T-helper 17 cell (primary cell): ENCODE measurements at regions not wholly inside any gene's neighbourhood (a gene's known extent, or its start where the extent isn't known, plus 50 kb on each side); places are given as distances from the start of the nearest gene placed in this dataset.
"Not testable (repeated sequence)": the region's sequence is repeated elsewhere in the genome, so short reads cannot be mapped to it uniquely, and the experiment has no call there.

Experiments
- ATAC-seq: fragments of 150-1000 bp; cut with Tn5 transposase; 2 replicates; pipeline ENCODE4 v1.10.0; 2021; ENCODE audit warnings: mild to moderate bottlenecking, moderate library complexity
- DNase-seq, 3 donors: peaks; one replicate each; pipeline versions ENCODE4 v3.0.0 to v3.0.0-alpha.2; 2020 to 2021
- H3K9me3 ChIP-seq: one replicate; pipeline ENCODE4 v1.7.0; 2013; ENCODE audit warnings: low read length, mild to moderate bottlenecking; ENCODE audit not compliant: control insufficient read depth, poor library complexity, severe bottlenecking
- H3K27ac Mint-ChIP-seq: one replicate; pipeline ENCODE4 v1.8.0; 2022; ENCODE audit warnings: mild to moderate bottlenecking, moderate library complexity, mixed read lengths
- H3K27me3 Mint-ChIP-seq: one replicate; pipeline ENCODE4 v1.8.0; 2022; ENCODE audit warnings: mixed read lengths
- H3K36me3 Mint-ChIP-seq: one replicate; pipeline ENCODE4 v1.8.0; 2022; ENCODE audit warnings: low read depth, mixed read lengths
- H3K4me1 Mint-ChIP-seq: one replicate; pipeline ENCODE4 v1.8.0; 2022; ENCODE audit warnings: mild to moderate bottlenecking, mixed read lengths
- H3K4me3 Mint-ChIP-seq: one replicate; pipeline ENCODE4 v1.8.0; 2022; ENCODE audit warnings: mild to moderate bottlenecking, moderate library complexity, mixed read lengths

- no peak overlapping the region for H3K27ac Mint-ChIP-seq
- no peaks in the 10 kb centered on the region for H3K9me3 ChIP-seq
- ATAC-seq, result no peak
- H3K27me3 Mint-ChIP-seq, result peaks cover 29% of the 10 kb centered on the region
- H3K4me1 Mint-ChIP-seq, result no peaks in the 10 kb centered on the region
- peaks cover 6% of the 10 kb centered on the region for H3K36me3 Mint-ChIP-seq
- no peak overlapping the region for H3K4me3 Mint-ChIP-seq
- DNase-seq, result no peak
Measured at GRCh38 chr13:30058429-30058828, 208.0 kb upstream of the UBL3 start.

GRCh38 chr13:30054546-30054945 is 204.1 kb upstream of the UBL3 start:
- DNase-seq, H3K4me3 Mint-ChIP-seq, H3K36me3 Mint-ChIP-seq, H3K27me3 Mint-ChIP-seq, ATAC-seq, H3K27ac Mint-ChIP-seq, H3K9me3 ChIP-seq, H3K4me1 Mint-ChIP-seq: not testable (repeated sequence)

- Mint-ChIP-seq H3K27ac (no peak overlapping the region), H3K27me3 (peaks cover 7% of the 10 kb centered on the region), H3K36me3 (peaks cover 6% of the 10 kb centered on the region), H3K4me3 (no peak overlapping the region), H3K4me1 (peaks cover 8% of the 10 kb centered on the region)
- no peak for ATAC-seq
- DNase-seq, result no peak
- H3K9me3 ChIP-seq, result no peaks in the 10 kb centered on the region
Measured at GRCh38 chr13:30053939-30054338, 203.5 kb upstream of the UBL3 start.

GRCh38 chr13:30052120-30052519 is 201.7 kb upstream of the UBL3 start:
- Mint-ChIP-seq H3K4me1 (peaks cover 17% of the 10 kb centered on the region), H3K27ac (peak overlapping the region; percentile 29), H3K36me3 (peaks cover 6% of the 10 kb centered on the region), H3K27me3 (peaks cover 7% of the 10 kb centered on the region), H3K4me3 (no peak overlapping the region)
- no peak for ATAC-seq
- H3K9me3 ChIP-seq, result no peaks in the 10 kb centered on the region
- DNase-seq, result no peak

- ATAC-seq, result no peak
- H3K27me3 Mint-ChIP-seq, result peaks cover 7% of the 10 kb centered on the region
- H3K4me3 Mint-ChIP-seq, result no peak overlapping the region
- peaks cover 20% of the 10 kb centered on the region for H3K4me1 Mint-ChIP-seq
- H3K9me3 ChIP-seq, result no peaks in the 10 kb centered on the region
- peaks cover 6% of the 10 kb centered on the region for H3K36me3 Mint-ChIP-seq
- DNase-seq, result no peak
- peak overlapping the region; percentile 29 for H3K27ac Mint-ChIP-seq
Measured at GRCh38 chr13:30051531-30052060, 201.2 kb upstream of the UBL3 start.

GRCh38 chr13:30049692-30050091 is 199.3 kb upstream of the UBL3 start:
- H3K27me3 Mint-ChIP-seq, result peaks cover 7% of the 10 kb centered on the region
- no peak for ATAC-seq
- peaks cover 22% of the 10 kb centered on the region for H3K4me1 Mint-ChIP-seq
- DNase-seq, result no peak
- H3K27ac Mint-ChIP-seq, result no peak overlapping the region
- peaks cover 6% of the 10 kb centered on the region for H3K36me3 Mint-ChIP-seq
- no peak overlapping the region for H3K4me3 Mint-ChIP-seq
- H3K9me3 ChIP-seq, result no peaks in the 10 kb centered on the region

- no peak for DNase-seq
- Mint-ChIP-seq H3K27ac (peak overlapping the region; percentile 43), H3K4me1 (peaks cover 20% of the 10 kb centered on the region), H3K36me3 (no peaks in the 10 kb centered on the region), H3K4me3 (no peak overlapping the region), H3K27me3 (peaks cover 4% of the 10 kb centered on the region)
- no peak for ATAC-seq
- no peaks in the 10 kb centered on the region for H3K9me3 ChIP-seq
Measured at GRCh38 chr13:30047154-30047874, 196.9 kb upstream of the UBL3 start.

- no peak for ATAC-seq
Measured at GRCh38 chr13:30045916-30046704, 195.7 kb upstream of the UBL3 start.

GRCh38 chr13:30044932-30045331 is 194.5 kb upstream of the UBL3 start:
- DNase-seq, result no peak
- Mint-ChIP-seq H3K4me3 (no peak overlapping the region), H3K36me3 (no peaks in the 10 kb centered on the region), H3K27me3 (peaks cover 17% of the 10 kb centered on the region), H3K27ac (no peak overlapping the region), H3K4me1 (peaks cover 15% of the 10 kb centered on the region)
- no peaks in the 10 kb centered on the region for H3K9me3 ChIP-seq
- ATAC-seq, result no peak

More at GRCh38 chr13:30045916-30046704, 195.7 kb upstream of the UBL3 start:
- Mint-ChIP-seq H3K27ac (no peak overlapping the region), H3K4me1 (peaks cover 15% of the 10 kb centered on the region), H3K4me3 (no peak overlapping the region), H3K36me3 (no peaks in the 10 kb centered on the region), H3K27me3 (peaks cover 5% of the 10 kb centered on the region)
- H3K9me3 ChIP-seq, result no peaks in the 10 kb centered on the region
- DNase-seq, result no peak

- H3K36me3 Mint-ChIP-seq, result no peaks in the 10 kb centered on the region
- ATAC-seq, result no peak
- peaks cover 11% of the 10 kb centered on the region for H3K4me1 Mint-ChIP-seq
- no peaks in the 10 kb centered on the region for H3K9me3 ChIP-seq
- no peak for DNase-seq
- H3K27ac Mint-ChIP-seq, result no peak overlapping the region
- peaks cover 28% of the 10 kb centered on the region for H3K27me3 Mint-ChIP-seq
- no peak overlapping the region for H3K4me3 Mint-ChIP-seq
Measured at GRCh38 chr13:30043631-30043925, 193.2 kb upstream of the UBL3 start.

- no peaks in the 10 kb centered on the region for H3K9me3 ChIP-seq
- H3K27me3 Mint-ChIP-seq, result peaks cover 33% of the 10 kb centered on the region
- H3K4me1 Mint-ChIP-seq, result peaks cover 11% of the 10 kb centered on the region
- no peak overlapping the region for H3K27ac Mint-ChIP-seq
- H3K4me3 Mint-ChIP-seq, result no peak overlapping the region
- ATAC-seq, result no peak
- peaks cover 3% of the 10 kb centered on the region for H3K36me3 Mint-ChIP-seq
- no peak for DNase-seq
Measured at GRCh38 chr13:30042891-30043630, 192.6 kb upstream of the UBL3 start.

GRCh38 chr13:30042272-30042671 is 191.9 kb upstream of the UBL3 start:
- ATAC-seq, result no peak

GRCh38 chr13:30039511-30039911 is 189.1 kb upstream of the UBL3 start:
- H3K27ac Mint-ChIP-seq, result no peak overlapping the region
- no peaks in the 10 kb centered on the region for H3K4me1 Mint-ChIP-seq
- H3K9me3 ChIP-seq, result no peaks in the 10 kb centered on the region
- H3K36me3 Mint-ChIP-seq, result peaks cover 3% of the 10 kb centered on the region
- peaks cover 36% of the 10 kb centered on the region for H3K27me3 Mint-ChIP-seq
- no peak for ATAC-seq
- H3K4me3 Mint-ChIP-seq, result no peak overlapping the region
- no peak for DNase-seq

More at GRCh38 chr13:30042272-30042671, 191.9 kb upstream of the UBL3 start:
- no peaks in the 10 kb centered on the region for H3K9me3 ChIP-seq
- peaks cover 3% of the 10 kb centered on the region for H3K36me3 Mint-ChIP-seq
- peaks cover 33% of the 10 kb centered on the region for H3K27me3 Mint-ChIP-seq
- no peak overlapping the region for H3K27ac Mint-ChIP-seq
- no peak overlapping the region for H3K4me3 Mint-ChIP-seq
- peaks cover 7% of the 10 kb centered on the region for H3K4me1 Mint-ChIP-seq
- no peak for DNase-seq
